HL-60 (cell line): ENCODE measurements at regions not wholly inside any gene's neighbourhood (a gene's known extent, or its start where the extent isn't known, plus 50 kb on each side); places are given as distances from the start of the nearest gene placed in this dataset.

Experiments used
- CTCF ChIP-seq: IDR thresholded peaks from one replicate; pipeline ENCODE4 v1.5.1; 2011; ENCODE audit warnings: low read length, control low read depth, inconsistent platforms; ENCODE audit not compliant: insufficient read depth
- GABPA ChIP-seq: IDR thresholded peaks from 2 replicates; pipeline ENCODE4 v1.6.1; 2012; ENCODE audit warnings: low read depth
- POLR2AphosphoS5 ChIP-seq: IDR thresholded peaks from 2 replicates; pipeline ENCODE4 v1.6.1; 2012; ENCODE audit warnings: low read depth
- REST ChIP-seq: IDR thresholded peaks from 2 replicates; pipeline ENCODE4 v1.6.1; 2012; ENCODE audit warnings: low read depth; ENCODE audit not compliant: insufficient replicate concordance

- TF ChIP-seq REST, result no peak
- TF ChIP-seq CTCF, result no peak
- no peak for TF ChIP-seq POLR2AphosphoS5
- TF ChIP-seq GABPA, result no peak
These were observed 136.8 kb upstream of the ARHGAP42 start for GRCh38 chr11:100550298-100550697.
